ENCODE measurements at regions not wholly inside any gene's neighbourhood (a gene's known extent, or its start where the extent isn't known, plus 50 kb on each side); places are given as distances from the start of the nearest gene placed in this dataset.

DNA sequence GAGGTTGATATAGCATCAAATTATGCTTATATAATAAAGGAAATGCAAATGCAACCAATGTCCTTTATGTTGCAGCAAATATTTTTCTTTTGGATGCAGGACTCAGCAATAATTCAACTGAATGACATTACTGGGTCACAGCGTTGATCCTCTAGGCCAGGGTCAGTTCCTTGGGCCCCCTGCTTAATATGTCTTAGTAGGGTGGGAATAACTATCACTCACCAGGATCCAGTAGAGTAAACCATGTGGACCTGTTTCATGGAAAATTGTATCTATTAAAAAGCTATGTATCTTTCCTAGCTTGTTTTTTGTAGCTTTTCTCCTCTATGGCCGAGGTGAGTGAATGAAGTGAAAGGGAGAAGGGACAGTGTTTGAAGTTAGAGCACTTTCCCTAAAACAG lies 161.5 kb upstream of the SSTR1 start:
- TF ChIP-seq CTCF (IDR thresholded peaks at IDR 0.05; ENCODE audit: insufficient read depth, low read length, poor library complexity, severe bottlenecking) (no peak), EZH2phosphoT487 (conservative IDR thresholded peaks at IDR 0.05; ENCODE audit: low read length) (no peak)
